ENCODE measurements at regions not wholly inside any gene's neighbourhood (a gene's known extent, or its start where the extent isn't known, plus 50 kb on each side); places are given as distances from the start of the nearest gene placed in this dataset.
"Not testable (repeated sequence)": the region's sequence is repeated elsewhere in the genome, so short reads cannot be mapped to it uniquely, and the experiment has no call there.

DNA sequence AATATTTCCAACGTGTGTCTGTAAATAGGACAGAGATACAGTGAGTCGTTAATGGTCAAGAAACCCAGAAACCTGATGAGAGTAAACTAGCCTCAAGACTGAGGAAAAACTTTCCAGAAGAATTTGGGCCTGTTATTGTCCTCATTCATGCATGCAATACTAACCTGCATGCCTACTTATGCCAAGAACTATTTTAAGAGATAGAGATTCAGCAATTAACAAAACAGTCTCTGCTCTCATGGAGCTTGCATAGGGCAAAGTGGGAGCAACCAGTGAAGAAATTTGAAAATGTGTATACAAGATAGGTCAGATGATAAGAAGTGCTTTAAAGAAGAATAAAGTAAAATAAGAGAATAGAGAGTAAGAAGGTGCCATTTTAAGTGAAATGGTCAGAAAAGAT, 66.1 kb upstream of the FRG1 start:
- intact Hi-C loops (cut with micrococcal nuclease): no loop called here
- H3K27me3 ChIP-seq (ENCODE audit: control insufficient read depth in 2 of 2, insufficient read depth in 2 of 2, low read length in 2 of 2): no peaks in the 10 kb centered on the region
- H3K36me3 Mint-ChIP-seq: peaks cover 0 to 13% (median 4%) of the 10 kb centered on the region in 5 donors
- ATAC-seq (no peak), DNase-seq (no peak)
- H3K9me3 Mint-ChIP-seq: peaks cover 0 to 11% (median 5%) of the 10 kb centered on the region in 11 donors
- H3K27ac ChIP-seq (ENCODE audit: low read depth, low read length): no peak overlapping the region
- H3K27ac Mint-ChIP-seq: no peak overlapping the region
- no peaks in the 10 kb centered on the region for H3K36me3 ChIP-seq (ENCODE audit: control insufficient read depth in 2 of 3, insufficient read depth in 3 of 3, low read length in 3 of 3)
- H3K9me3 ChIP-seq (ENCODE audit: control insufficient read depth in 2 of 3, low read length in 3 of 3): no peaks in the 10 kb centered on the region
- ChIA-PET CTCF (no interaction called here), POLR2A (no interaction called here)
- H3K4me1 ChIP-seq (ENCODE audit: control insufficient read depth in 2 of 2, insufficient read depth in 2 of 2, low read length in 2 of 2): no peaks in the 10 kb centered on the region
- H3K4me1 Mint-ChIP-seq: no peaks in the 10 kb centered on the region
- H3K4me3 Mint-ChIP-seq: no peak overlapping the region
- no peaks in the 10 kb centered on the region for H3K27me3 Mint-ChIP-seq
- H3K4me3 ChIP-seq (ENCODE audit: low read length): no peak overlapping the region

DNA sequence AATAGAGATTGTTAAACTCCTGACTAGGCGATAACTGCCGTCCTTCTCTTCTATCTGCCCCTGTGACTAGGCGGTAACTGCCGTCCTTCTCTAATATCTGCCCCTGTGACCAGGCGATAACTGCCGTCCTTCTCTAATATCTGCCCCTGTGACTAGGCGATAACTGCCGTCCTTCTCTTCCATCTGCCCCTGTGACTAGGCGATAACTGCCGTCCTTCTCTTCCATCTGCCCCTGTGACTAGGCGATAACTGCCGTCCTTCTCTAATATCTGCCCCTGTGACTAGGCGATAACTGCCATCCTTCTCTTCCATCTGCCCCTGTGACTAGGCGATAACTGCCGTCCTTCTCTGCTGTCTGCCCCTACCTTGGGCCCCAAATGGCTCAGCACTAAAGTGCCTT, 59.5 kb upstream of the FRG1 start:
- POLR2A ChIA-PET: not testable (repeated sequence)

DNA sequence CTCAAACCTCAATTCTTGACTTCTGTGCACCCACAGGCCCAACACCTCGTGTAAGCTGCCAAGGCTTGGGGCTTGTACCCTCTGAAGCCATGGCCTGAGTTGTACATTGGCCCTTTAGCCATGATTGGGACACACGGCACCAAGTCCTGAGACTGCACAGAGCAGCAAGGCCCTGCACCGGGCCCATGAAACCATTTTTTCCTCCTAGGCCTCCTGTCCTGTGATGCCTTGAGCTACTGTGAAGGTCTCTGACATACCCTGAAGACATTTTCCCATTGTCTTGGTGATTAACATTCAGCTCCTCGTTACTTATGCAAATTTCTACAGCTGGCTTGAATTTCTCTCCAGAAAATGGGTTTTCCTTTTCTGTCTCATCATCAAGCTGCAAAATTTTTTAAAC, 52.3 kb upstream of the FRG1 start:
- H3K27ac Mint-ChIP-seq: not testable (repeated sequence)

More for the DNA sequence above, 59.5 kb upstream of the FRG1 start:
- H3K27me3 Mint-ChIP-seq; intact Hi-C loops (cut with micrococcal nuclease); H3K36me3 ChIP-seq (ENCODE audit: control insufficient read depth in 2 of 3, insufficient read depth in 3 of 3, low read length in 3 of 3); H3K27ac Mint-ChIP-seq; ATAC-seq; H3K36me3 Mint-ChIP-seq; CTCF ChIA-PET; H3K4me1 ChIP-seq (ENCODE audit: control insufficient read depth in 2 of 2, insufficient read depth in 2 of 2, low read length in 2 of 2); H3K4me1 Mint-ChIP-seq; H3K4me3 Mint-ChIP-seq; H3K27me3 ChIP-seq (ENCODE audit: control insufficient read depth in 2 of 2, insufficient read depth in 2 of 2, low read length in 2 of 2); H3K4me3 ChIP-seq (ENCODE audit: low read length); H3K27ac ChIP-seq (ENCODE audit: low read depth, low read length); H3K9me3 ChIP-seq (ENCODE audit: control insufficient read depth in 2 of 3, low read length in 3 of 3): not testable (repeated sequence)
- peak in 1 of 9 donors; percentile 24 for DNase-seq
- peaks cover 0 to 14% (median 9%) of the 10 kb centered on the region in 11 donors for H3K9me3 Mint-ChIP-seq

More for the DNA sequence above, 52.3 kb upstream of the FRG1 start:
- H3K27ac ChIP-seq (ENCODE audit: low read depth, low read length); H3K9me3 ChIP-seq (ENCODE audit: control insufficient read depth in 2 of 3, low read length in 3 of 3); H3K27me3 ChIP-seq (ENCODE audit: control insufficient read depth in 2 of 2, insufficient read depth in 2 of 2, low read length in 2 of 2); CTCF ChIA-PET; DNase-seq; H3K4me3 Mint-ChIP-seq; H3K36me3 ChIP-seq (ENCODE audit: control insufficient read depth in 2 of 3, insufficient read depth in 3 of 3, low read length in 3 of 3); H3K4me3 ChIP-seq (ENCODE audit: low read length); H3K4me1 ChIP-seq (ENCODE audit: control insufficient read depth in 2 of 2, insufficient read depth in 2 of 2, low read length in 2 of 2); ATAC-seq; H3K27me3 Mint-ChIP-seq; POLR2A ChIA-PET; intact Hi-C loops (cut with micrococcal nuclease): not testable (repeated sequence)
- Mint-ChIP-seq H3K36me3 (peaks cover 7 to 30% (median 17%) of the 10 kb centered on the region in 5 donors), H3K9me3 (peaks cover 13 to 39% (median 21%) of the 10 kb centered on the region in 11 donors), H3K4me1 (peaks cover 5 to 11% (median 6%) of the 10 kb centered on the region in 7 donors)
